Choroid plexus epithelial cell (primary cell): ENCODE measurements at regions not wholly inside any gene's neighbourhood (a gene's known extent, or its start where the extent isn't known, plus 50 kb on each side); places are given as distances from the start of the nearest gene placed in this dataset.
A peak's percentile ranks its signal among the peaks of the same experiment; 100 is the strongest.

Experiments
- DNase-seq: peaks from one replicate; pipeline ENCODE4 v3.0.0-alpha.2; 2010; ENCODE audit warnings: low read depth
- H3K4me3 ChIP-seq: 2 replicates; pipeline ENCODE4 v1.5.1; 2011; ENCODE audit warnings: low read depth, mild to moderate bottlenecking, control low read depth, low read length, moderate library complexity
- TF ChIP-seq, protein P1 (sequence below): conservative IDR thresholded peaks from 2 replicates; pipeline ENCODE4 v1.5.1; 2011; ENCODE audit warnings: low read depth, mild to moderate bottlenecking, control low read depth, inconsistent platforms, low read length, moderate library complexity

DNA sequence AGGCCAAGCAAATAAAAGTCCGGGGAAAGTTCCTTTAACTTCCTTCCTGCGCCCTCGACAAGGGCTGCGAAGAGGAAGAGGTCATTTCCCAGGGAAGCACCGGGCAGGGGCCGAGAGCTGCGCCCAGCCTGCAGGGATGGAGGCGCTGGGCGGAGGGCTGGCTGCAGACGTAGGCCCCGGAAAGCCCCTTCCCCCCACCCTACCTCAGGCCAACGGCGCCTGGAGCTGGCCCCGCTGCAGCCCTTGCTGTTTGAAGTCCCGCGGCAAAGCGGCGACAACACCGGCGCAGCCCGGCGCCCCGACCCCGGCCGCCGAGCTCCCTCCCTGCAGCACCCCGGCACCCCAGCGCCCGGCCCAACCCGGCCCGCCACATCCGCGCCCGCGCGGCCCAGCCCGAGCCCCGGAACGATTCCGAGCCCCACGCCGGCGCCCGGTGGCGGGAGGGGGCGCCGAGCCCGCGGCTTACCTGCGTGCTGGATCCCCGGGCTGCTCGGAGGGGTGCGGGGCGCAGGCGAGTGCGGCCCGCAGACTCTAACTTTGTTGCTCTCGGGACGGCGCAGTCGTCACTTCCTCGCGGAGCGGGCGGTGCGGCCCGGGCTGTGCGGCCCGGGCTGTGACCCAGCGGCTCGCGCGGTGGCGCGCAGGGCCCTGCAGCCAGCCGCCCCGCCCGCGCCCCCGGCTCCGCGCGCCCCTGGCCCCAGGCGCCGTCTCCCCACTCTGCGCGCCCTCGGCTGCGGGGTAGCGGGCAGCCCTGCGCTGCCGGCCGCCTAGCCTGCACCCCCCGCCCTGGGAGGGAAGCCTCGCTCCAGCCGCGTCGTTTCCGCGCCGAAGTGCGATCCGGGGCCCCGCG, 64.8 kb upstream of the PTGR2 start:
- peak; percentile 48 for DNase-seq
- peak overlapping the region; percentile 64 for H3K4me3 ChIP-seq
- TF ChIP-seq, protein P1, sequence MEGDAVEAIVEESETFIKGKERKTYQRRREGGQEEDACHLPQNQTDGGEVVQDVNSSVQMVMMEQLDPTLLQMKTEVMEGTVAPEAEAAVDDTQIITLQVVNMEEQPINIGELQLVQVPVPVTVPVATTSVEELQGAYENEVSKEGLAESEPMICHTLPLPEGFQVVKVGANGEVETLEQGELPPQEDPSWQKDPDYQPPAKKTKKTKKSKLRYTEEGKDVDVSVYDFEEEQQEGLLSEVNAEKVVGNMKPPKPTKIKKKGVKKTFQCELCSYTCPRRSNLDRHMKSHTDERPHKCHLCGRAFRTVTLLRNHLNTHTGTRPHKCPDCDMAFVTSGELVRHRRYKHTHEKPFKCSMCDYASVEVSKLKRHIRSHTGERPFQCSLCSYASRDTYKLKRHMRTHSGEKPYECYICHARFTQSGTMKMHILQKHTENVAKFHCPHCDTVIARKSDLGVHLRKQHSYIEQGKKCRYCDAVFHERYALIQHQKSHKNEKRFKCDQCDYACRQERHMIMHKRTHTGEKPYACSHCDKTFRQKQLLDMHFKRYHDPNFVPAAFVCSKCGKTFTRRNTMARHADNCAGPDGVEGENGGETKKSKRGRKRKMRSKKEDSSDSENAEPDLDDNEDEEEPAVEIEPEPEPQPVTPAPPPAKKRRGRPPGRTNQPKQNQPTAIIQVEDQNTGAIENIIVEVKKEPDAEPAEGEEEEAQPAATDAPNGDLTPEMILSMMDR, result no peak

DNA sequence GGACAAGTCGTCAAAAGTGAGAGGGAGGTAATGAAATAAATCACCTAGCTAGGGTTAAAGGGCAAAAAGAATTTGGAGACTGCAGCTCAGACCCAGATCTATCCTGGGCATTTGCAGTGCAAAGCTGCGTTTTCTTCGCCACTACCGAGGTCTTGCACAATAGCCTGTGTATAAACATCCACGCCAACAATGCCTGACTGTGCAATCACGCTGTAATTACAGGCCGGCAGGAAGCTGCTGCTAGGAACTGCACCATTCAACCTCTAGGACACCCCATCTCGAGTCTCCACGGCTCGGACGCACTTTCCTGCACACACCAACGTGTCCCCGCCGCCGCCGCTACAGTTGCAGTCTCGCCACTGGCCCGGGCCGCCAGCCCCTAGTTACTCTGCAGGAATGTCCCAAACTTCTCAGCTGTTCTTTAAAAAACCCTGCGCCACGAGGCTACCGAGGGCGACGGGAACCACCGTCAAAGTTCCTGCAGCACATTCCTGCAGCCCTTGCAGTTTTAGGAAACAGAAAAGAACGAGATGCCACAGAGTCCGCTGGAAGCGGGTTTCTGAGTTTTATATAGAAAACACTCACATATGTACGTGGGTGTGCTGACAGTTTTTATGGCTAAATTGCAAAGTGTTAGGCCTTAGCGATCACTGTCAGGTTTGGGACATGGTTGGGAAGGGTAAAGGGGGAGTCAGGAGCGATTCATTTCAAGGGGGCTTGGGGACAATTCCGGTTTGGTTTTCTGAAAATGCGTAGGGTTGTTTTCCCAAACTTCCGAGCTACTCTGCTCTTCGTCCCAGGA, 65.6 kb upstream of the PTGR2 start:
- peak overlapping the region; percentile 64 for H3K4me3 ChIP-seq
- TF ChIP-seq, protein P1, result peak; percentile 36
- DNase-seq, result peak; percentile 96

DNA sequence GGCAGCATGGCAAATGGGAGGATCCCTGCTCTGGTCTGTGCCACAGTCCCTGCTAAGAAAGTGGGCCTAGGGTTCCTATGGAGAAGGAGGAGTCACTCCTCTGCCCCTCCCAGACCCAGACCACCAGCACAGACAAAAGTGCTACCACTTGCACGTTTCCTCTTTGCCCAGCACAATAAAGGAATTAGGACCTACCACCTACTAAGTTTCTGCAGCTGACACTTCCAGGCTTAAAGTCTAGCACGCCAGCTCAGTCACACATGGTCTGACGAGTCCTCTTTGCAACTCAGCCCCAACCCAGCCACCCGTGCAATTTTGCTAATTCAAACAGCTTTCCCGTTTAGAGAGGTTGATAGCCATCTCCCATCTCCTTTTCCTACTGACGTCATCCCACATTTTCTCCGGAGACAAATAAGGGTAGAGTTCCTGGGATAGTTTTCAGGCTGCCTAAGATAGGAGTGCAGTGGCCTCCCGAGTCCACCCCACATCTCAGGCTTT, 66.2 kb upstream of the PTGR2 start:
- TF ChIP-seq, protein P1, result no peak
- DNase-seq, result peak; percentile 74

DNA sequence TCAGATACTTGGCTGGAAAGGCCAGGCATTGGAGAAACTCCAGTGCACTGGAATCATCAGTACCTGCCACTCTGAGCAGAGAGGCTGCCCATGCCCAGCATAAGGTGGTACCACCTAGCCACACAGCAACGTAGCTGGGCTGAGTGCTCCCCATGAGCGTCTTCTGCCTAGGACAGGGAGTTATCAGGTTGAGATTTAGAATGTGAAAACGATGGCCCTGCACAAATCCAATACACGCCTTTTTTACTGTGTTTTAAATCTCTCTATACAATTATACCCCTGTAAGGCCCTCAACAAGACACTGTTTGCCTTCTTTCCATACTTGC, 66.7 kb upstream of the PTGR2 start:
- TF ChIP-seq, protein P1, result no peak
- no peak for DNase-seq
- peak overlapping the region; percentile 64 for H3K4me3 ChIP-seq

More for the DNA sequence above, 66.2 kb upstream of the PTGR2 start:
- peak overlapping the region; percentile 64 for H3K4me3 ChIP-seq

DNA sequence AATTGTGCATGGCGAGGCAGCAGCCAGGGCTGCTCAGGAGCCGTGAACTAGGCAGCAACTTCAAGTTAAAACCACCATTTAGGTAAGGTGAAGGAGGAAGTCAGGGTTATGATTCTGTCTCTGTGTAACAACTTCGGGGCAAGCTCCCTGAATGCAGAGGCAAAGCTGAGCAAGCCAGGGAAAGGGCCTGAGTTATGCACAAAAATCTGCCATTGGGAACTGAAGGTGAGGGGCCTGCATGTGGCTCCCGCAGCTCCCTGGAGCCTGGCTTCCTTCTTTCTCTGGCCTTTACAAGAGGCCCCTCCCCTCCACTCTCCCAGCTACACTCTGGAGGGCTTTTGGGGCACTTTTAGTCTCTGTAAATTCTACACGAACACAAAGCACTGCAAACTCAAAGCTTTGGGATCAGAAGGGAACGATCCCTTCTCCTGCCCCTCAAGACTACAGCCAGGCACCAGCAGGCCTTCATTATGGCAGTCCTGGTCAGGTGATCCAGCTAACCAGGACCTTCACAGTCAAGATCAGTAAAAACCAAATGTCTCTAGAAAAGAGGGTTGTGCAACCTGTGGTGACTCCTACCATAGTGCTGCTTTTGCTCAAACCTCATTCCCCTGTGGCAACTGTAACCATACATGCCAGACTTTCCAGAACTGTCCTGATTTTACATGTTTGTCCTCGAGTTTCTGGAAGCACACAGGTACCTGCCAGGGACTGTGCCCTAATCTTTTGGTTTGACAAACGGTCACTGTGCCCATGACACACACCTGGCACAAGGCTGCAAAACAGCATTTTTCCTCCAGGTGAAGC, 67.2 kb upstream of the PTGR2 start:
- H3K4me3 ChIP-seq, result no peak overlapping the region
- DNase-seq, result peak; percentile 74
- TF ChIP-seq, protein P1, result no peak

DNA sequence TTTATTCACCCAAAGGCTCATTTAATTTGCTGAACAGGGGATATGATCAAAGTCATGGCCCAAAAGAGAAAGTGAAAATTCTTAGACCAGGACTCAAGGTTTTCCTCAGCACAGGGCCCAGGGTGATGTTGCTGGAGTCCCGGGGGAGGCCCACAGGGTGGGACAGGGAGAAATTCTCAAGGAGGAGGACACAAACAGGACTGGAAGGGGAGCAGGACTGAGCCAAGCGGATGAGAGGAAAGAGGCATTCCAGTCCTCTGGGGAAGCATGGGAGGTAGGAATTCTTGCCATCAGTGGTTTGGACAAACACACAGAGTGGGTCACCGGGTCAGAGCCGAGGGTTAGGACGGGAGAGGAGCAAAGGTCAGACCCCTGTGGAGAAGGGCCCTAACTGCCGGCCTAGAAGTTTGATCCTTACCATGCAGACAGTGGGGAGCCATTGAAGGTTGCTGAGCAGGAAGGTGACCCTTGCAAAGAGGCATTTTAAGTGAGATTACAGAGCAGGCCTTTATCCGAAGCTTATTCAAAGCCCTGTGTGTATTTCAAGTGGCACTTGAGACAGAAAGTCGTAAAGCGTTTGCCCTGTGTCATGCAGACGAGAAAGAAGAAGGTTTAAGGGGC, 68.4 kb upstream of the PTGR2 start:
- DNase-seq, result peak; percentile 58
- no peak overlapping the region for H3K4me3 ChIP-seq
- TF ChIP-seq, protein P1, result no peak
